GM10248 (cell line): ENCODE measurements at regions not wholly inside any gene's neighbourhood (a gene's known extent, or its start where the extent isn't known, plus 50 kb on each side); places are given as distances from the start of the nearest gene placed in this dataset.

Experiments
- CTCF ChIA-PET: fragments of 300-600 bp; sonication (Branson Sonifier 250); formaldehyde crosslinking; extraction: SDS; loops from one replicate; lab custom pipeline; 2021; ENCODE audit warnings: antibody characterized with exemption; lab: Yijun Ruan, JAX
- POLR2A ChIA-PET: fragments of 350-650 bp; sonication (Branson Sonifier 250); formaldehyde crosslinking; extraction: SDS; loops from one replicate; lab custom pipeline; 2020; ENCODE audit warnings: antibody characterized with exemption; lab: Yijun Ruan, JAX
- DNase-seq: peaks from one replicate; pipeline ENCODE4 v3.0.0; 2012; ENCODE audit errors: extremely low spot score
- TF ChIP-seq, protein P1 (sequence below): IDR thresholded peaks from 2 replicates; pipeline ENCODE4 v1.5.1; 2012; ENCODE audit warnings: mild to moderate bottlenecking, low read depth; ENCODE audit errors: extremely low read depth, missing control alignments, control extremely low read depth

DNA sequence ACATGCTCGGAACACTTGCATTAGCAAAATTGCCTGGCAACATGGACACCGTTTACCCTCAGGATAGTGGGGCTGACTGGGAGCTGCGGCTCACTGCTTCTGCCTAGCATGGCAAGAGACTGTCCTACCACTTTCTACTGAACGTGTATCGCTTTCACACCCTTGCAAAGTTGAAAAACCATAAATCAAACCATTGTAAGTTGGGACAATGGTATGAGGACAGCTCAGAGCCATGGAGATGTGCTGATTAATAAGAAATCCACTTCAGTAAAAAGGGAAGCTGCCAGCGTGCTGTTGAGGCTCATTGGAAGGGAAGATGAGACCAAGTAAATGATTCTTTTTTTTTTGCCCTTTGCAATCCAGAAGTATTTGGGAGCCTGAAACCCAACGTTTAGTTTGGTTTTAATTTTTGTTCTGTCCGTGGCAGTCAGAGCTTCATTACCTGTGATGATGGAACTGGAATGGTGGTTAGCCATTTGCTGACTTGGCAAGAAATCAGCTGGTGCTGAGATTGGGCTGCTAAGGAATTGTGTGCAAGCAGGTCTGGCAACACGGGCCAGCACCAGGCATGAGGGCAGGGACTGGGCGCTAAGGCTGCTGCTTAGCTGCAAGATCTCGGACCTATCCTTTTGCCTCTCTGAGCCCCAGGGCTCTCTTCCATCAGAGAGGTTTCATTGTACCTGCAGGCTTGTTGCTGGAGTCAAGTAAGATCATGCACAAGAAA lies 75.5 kb upstream of the HS6ST1 start:
- ChIA-PET POLR2A (interaction anchor here (0.6 kb wide), 1 partner anchor 39 kb away, joined by 4 read pairs; no protein-coding TSS in a partner anchor), CTCF (no interaction called here)
- TF ChIP-seq, protein P1, sequence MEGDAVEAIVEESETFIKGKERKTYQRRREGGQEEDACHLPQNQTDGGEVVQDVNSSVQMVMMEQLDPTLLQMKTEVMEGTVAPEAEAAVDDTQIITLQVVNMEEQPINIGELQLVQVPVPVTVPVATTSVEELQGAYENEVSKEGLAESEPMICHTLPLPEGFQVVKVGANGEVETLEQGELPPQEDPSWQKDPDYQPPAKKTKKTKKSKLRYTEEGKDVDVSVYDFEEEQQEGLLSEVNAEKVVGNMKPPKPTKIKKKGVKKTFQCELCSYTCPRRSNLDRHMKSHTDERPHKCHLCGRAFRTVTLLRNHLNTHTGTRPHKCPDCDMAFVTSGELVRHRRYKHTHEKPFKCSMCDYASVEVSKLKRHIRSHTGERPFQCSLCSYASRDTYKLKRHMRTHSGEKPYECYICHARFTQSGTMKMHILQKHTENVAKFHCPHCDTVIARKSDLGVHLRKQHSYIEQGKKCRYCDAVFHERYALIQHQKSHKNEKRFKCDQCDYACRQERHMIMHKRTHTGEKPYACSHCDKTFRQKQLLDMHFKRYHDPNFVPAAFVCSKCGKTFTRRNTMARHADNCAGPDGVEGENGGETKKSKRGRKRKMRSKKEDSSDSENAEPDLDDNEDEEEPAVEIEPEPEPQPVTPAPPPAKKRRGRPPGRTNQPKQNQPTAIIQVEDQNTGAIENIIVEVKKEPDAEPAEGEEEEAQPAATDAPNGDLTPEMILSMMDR: no peak
- no peak for DNase-seq

DNA sequence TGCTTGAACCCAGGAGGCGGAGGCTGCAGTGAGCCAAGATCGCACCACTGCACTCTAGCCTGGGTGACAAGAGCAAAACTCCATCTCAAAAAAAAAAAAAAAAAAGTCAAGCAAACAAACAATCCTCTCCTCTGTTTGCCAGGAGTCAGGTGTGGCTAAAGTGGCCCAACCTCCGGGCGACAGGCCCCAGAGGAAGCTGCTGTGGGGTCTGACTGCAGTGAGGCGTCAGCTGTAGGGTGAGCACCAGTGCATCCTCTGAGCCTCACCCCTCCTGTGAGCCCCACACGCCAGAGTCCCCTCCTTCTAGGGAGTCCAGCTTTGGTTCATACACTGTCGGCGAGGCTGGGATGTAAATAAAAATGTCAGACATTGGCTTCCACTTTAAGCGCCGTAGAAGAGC lies 76.5 kb upstream of the HS6ST1 start:
- ChIA-PET POLR2A (interaction anchor here (0.6 kb wide), 1 partner anchor 38 kb away, joined by 4 read pairs; no protein-coding TSS in a partner anchor), CTCF (no interaction called here)
- no peak for DNase-seq
- TF ChIP-seq, protein P1: no peak

DNA sequence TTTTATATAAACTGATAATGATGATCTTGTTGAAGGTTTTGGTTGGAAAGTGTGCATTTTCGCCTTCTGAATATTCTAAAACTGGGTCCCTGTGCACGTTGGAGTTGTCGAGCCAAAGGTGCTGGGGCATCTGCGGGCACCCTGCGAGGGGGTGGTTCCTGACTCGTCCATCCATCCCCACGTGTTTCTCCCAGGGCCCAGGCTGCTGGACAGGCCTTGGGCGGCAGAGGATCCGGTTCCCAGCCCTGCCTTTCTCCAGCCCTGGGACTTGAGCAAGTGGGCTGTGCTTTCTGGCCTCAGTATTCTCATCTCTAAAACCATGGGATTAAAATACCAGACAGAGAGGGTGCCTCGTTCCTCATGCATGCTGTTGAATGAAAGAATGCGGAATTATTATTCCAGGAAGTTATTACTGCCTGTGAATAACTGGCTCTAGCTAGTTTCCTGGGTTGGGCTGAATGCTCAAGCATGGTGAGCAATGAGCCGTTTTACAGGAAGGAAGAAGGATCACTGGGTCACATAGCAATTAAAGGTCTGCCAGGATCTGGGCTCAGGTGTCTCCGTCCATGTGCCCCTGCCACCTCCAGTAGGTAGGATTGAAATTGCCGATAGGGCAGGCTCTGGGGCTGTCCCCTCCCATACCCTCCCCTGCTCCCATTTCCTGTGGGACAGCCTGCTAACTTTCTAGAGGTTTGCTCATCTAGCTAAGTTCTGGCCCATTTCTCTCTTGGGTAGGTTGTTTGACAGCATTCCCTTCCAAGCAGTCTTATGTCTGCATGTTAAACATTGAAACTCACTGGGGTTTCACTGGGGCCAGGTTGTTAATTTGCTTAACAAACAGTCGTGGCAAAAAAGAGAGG lies 77.2 kb upstream of the HS6ST1 start:
- DNase-seq: no peak
- ChIA-PET CTCF (no interaction called here), POLR2A (no interaction called here)
- TF ChIP-seq, protein P1: no peak

DNA sequence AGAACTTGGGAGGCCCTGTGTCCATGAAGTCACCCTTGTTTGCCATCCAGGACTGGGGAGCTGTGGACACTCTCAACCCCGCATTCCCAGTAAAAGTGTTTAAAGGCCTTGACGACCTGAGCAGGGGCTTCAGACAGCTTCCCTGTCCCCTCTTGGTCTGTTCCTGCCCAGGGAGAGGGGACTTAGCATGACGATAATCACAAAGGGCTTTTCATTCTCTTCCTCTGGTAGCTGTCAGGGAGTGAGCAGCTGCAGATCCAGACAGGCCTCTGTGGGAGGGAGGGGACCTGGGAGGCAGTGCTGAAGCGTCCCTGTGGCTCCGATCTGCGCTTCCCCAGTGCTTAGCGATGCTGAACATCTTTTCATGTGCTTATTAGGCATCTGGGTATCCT lies 77.8 kb upstream of the HS6ST1 start:
- POLR2A ChIA-PET: no interaction called here
- TF ChIP-seq, protein P1: no peak
- CTCF ChIA-PET: no interaction called here
- no peak for DNase-seq

DNA sequence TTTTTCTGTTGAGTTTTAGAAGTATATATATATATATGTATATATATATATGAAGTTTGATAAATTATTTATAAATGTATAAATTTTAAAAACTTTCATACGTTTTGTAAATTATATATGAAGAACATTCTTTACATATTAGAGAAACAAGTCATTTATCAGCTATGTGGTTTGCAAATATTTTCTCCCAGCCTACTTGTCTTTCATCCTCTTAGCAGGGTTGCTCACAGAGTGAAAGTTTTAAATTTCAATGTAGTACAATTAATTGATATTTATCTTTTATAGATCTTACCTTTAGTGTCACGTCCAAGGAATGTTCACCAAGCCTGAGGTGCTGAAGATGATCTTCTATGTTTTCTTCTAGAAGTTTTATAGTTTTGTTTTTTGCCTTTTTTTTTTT lies 78.3 kb upstream of the HS6ST1 start:
- DNase-seq: no peak
- POLR2A ChIA-PET: no interaction called here
- TF ChIP-seq, protein P1: no peak
- CTCF ChIA-PET: no interaction called here

DNA sequence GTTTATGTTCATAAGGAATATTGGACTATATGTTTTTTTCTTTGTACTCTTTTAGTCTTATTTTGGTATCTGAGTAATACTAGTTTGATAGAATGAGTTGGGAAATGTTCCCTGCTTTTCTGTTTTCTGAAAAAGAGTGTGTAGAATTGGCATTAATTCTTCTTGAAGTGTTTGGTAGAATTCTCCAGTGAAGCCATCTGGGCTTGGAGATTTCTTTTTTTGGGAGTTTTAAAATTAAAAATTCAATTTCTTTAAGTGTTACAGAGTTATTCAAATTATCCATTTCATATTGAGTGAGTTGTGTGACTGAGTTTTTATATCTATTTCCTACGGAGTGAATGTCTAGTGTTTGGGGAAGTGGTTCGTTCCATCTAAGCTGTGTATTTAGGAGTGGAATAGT lies 80.6 kb upstream of the HS6ST1 start:
- POLR2A ChIA-PET: no interaction called here
- CTCF ChIA-PET: no interaction called here

More for the DNA sequence above, 80.6 kb upstream of the HS6ST1 start:
- TF ChIP-seq, protein P1: no peak
- no peak for DNase-seq
